HG03139 (cell line): ENCODE measurements at regions not wholly inside any gene's neighbourhood (a gene's known extent, or its start where the extent isn't known, plus 50 kb on each side); places are given as distances from the start of the nearest gene placed in this dataset.
"Not testable (repeated sequence)": the region's sequence is repeated elsewhere in the genome, so short reads cannot be mapped to it uniquely, and the experiment has no call there.

Experiments used
- ATAC-seq: cut with Tn5 transposase; IDR thresholded peaks from one replicate; pipeline ENCODE4 v1.9.1; 2021; ENCODE audit not compliant: unreplicated experiment

GRCh38 chr14:101307162-101307561 lies 254.1 kb upstream of the DIO3 start:
- not testable (repeated sequence) for ATAC-seq

- not testable (repeated sequence) for ATAC-seq
These were observed 250.1 kb upstream of the DIO3 start for GRCh38 chr14:101311186-101311585.

GRCh38 chr14:101313268-101313667 lies 248.0 kb upstream of the DIO3 start:
- ATAC-seq: no peak

GRCh38 chr14:101315802-101316296 lies 245.4 kb upstream of the DIO3 start:
- no peak for ATAC-seq

GRCh38 chr14:101318271-101318670 lies 243.0 kb upstream of the DIO3 start:
- no peak for ATAC-seq

GRCh38 chr14:101320396-101320795 lies 240.9 kb upstream of the DIO3 start:
- no peak for ATAC-seq

GRCh38 chr14:101322223-101322622 lies 239.1 kb upstream of the DIO3 start:
- ATAC-seq: no peak

- ATAC-seq: no peak
These were observed 238.2 kb upstream of the DIO3 start for GRCh38 chr14:101323111-101323510.

GRCh38 chr14:101323614-101324235 lies 237.6 kb upstream of the DIO3 start:
- not testable (repeated sequence) for ATAC-seq

- no peak for ATAC-seq
These were observed 236.0 kb upstream of the DIO3 start for GRCh38 chr14:101325319-101325718.

- ATAC-seq: no peak
These were observed 232.8 kb upstream of the DIO3 start for GRCh38 chr14:101328412-101329028.

GRCh38 chr14:101330416-101331140 lies 230.7 kb upstream of the DIO3 start:
- no peak for ATAC-seq

- no peak for ATAC-seq
These were observed 230.2 kb upstream of the DIO3 start for GRCh38 chr14:101331141-101331525.

GRCh38 chr14:101331661-101332169 lies 229.6 kb upstream of the DIO3 start:
- ATAC-seq: no peak

- no peak for ATAC-seq
These were observed 229.0 kb upstream of the DIO3 start for GRCh38 chr14:101332281-101332680.

- no peak for ATAC-seq
These were observed 227.7 kb upstream of the DIO3 start for GRCh38 chr14:101333335-101334280.

GRCh38 chr14:101334656-101335055 lies 226.6 kb upstream of the DIO3 start:
- ATAC-seq: no peak

GRCh38 chr14:101335061-101335661 lies 226.1 kb upstream of the DIO3 start:
- no peak for ATAC-seq

GRCh38 chr14:101336183-101336582 lies 225.1 kb upstream of the DIO3 start:
- no peak for ATAC-seq

- no peak for ATAC-seq
These were observed 224.2 kb upstream of the DIO3 start for GRCh38 chr14:101337053-101337452.
